ENCODE measurements at regions not wholly inside any gene's neighbourhood (a gene's known extent, or its start where the extent isn't known, plus 50 kb on each side); places are given as distances from the start of the nearest gene placed in this dataset.

DNA sequence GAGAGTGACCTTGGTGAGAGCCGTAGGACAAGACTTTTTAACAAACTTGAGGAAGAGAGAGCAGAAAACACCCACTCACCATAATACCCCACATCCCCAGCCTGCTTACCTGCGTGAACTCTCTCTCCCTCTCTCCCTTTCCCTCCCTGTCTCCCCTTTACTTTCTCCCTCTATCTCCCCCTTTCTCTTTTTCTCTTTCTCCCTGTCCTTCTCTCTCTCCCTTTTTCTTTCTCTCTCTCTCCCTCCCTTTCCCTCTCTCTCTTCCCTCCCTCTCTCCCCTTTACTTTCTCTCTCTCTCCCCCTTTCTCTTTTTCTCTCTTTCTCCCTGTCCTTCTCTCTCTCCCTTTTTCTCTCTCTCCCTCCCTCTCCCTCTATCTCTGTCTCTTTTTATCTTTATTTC lies 464.0 kb upstream of the AUTS2 start:
- peak overlapping the region; percentile 17; the same call in 1 of the 2 replicates for H3K4me3 ChIP-seq (ENCODE audit: insufficient read depth, low read depth, low read length)
- no peak for DNase-seq
- H3K27me3 ChIP-seq (ENCODE audit: control insufficient read depth, insufficient read depth, low read length): peaks cover 2% of the 10 kb centered on the region
- no peaks in the 10 kb centered on the region for H3K36me3 ChIP-seq (replicated peaks; ENCODE audit: control insufficient read depth, insufficient read depth, low read length)

DNA sequence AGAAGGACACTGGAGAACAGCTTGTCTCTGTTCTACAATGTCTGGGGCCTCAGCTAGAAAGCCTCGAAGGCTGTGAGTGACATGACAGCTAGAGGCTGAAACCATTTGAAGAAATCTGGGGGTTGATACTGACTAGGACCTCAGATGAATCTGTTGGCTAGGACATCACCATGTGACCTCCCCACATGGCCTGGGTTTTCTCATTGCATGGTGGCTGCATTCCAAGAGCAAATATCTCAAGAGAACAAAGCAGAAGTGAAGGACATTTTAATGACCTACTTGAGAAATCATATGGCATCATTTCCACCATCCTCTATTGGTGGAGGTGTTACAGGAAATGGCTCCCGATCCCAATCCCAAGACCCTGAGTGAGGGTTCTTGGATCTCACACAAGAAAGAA lies 450.6 kb upstream of the AUTS2 start:
- Histone ChIP-seq H3K36me3 (replicated peaks; ENCODE audit: control insufficient read depth, insufficient read depth, low read length) (no peaks in the 10 kb centered on the region), H3K27me3 (ENCODE audit: control insufficient read depth, insufficient read depth, low read length) (no peaks in the 10 kb centered on the region), H3K4me3 (ENCODE audit: insufficient read depth, low read depth, low read length) (no peak overlapping the region)
- DNase-seq: no peak

DNA sequence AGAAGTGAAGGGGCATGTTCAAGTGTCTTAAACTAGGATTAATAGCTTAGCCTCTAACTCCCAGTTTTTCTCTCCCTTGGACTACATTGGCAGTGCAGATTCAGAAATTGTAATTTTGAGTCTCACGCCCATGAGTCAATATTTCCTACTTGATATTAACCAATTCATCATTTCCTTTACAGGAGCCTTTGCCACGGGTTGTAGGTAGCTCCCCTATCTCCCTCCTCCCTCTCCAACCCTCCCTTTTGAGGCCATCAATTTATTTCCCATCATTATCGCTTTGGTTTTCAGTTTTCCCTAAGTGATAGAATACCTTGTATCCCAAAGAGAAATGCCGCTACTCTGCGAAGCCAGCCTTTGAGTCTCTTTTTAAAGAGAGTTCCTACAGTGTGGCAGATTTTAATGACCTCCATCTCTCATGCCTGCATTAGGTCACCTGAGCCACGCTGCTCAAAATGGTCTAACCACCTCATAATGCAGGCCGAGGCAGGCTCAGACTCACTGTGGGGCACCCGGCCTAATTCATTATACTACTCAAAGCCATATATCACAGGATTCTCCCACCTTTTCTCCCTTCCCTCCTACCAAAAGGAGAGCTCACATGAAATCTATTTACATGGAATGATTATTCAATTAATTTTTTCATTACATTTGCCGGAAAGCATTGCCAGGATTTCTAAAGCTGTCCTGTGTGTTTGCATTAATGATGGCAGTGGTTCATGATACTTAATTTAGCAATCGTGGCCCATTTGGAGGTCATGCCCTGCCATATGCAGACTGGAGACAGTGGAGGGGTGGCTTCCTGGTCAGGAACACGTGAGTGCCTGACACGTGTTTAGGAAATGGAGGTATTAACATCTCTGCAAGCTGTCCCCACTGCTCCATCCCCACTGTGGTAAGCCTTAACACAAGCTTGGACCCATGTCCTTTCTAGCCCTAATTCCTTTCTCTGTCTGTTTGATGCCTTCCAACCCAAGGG lies 448.2 kb upstream of the AUTS2 start:
- H3K27me3 ChIP-seq (ENCODE audit: control insufficient read depth, insufficient read depth, low read length): no peaks in the 10 kb centered on the region
- no peak for DNase-seq
- H3K36me3 ChIP-seq (replicated peaks; ENCODE audit: control insufficient read depth, insufficient read depth, low read length): no peaks in the 10 kb centered on the region
- no peak overlapping the region for H3K4me3 ChIP-seq (ENCODE audit: insufficient read depth, low read depth, low read length)

DNA sequence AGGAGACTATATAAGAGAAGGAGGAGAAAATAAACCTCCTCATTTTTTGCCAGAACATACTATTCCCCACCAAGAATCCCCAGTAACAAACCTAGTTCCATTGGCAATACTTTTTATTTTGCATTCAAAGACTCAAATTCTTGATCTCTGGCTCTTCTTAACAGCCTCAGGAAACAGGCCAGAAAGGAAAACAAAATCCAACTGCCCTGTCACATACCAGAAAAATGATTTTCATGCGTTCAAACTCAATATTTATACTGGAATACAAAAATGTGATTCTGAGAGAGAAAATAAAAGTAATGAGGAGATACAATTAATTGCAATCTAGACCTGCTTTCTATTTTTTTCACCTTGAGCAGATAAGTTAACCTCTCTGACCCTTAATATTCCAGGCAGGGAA lies 435.9 kb upstream of the AUTS2 start:
- Histone ChIP-seq H3K4me3 (ENCODE audit: insufficient read depth, low read depth, low read length) (no peak overlapping the region), H3K36me3 (replicated peaks; ENCODE audit: control insufficient read depth, insufficient read depth, low read length) (no peaks in the 10 kb centered on the region), H3K27me3 (ENCODE audit: control insufficient read depth, insufficient read depth, low read length) (no peaks in the 10 kb centered on the region)
- no peak for DNase-seq

DNA sequence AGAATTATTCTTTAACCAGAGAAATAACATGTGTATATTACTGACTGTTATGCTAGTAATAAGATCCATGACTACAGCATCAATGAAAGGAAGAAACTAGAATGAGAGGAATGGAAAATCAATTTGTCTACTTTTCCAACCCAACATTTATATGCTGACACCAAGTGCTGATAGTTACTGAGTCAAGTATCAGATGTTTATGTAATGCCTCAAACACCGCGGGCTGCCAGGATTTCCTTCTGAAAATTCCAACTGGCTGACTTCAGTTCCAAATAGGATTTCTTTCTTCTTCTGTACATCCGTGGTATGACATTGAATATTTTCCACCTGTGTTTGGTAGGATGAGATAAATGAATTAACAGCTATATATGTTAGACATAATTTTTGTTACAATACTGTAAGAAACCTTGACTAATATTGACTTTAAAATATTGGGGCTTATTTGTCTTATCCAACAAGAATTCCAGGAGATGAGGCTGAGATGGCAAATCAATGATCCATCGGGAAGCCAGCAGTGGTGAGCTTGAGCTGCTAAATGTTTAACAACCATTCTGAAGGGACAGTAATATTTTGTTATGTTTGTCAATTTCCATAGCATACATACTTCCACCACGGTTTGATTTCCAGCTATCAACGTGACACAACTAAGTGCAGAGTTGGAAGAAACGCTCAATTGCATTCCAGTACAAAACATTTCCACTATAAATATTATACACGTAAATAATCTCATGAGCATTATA lies 435.2 kb upstream of the AUTS2 start:
- H3K27me3 ChIP-seq (ENCODE audit: control insufficient read depth, insufficient read depth, low read length): no peaks in the 10 kb centered on the region
- DNase-seq: no peak
- no peaks in the 10 kb centered on the region for H3K36me3 ChIP-seq (replicated peaks; ENCODE audit: control insufficient read depth, insufficient read depth, low read length)
- H3K4me3 ChIP-seq (ENCODE audit: insufficient read depth, low read depth, low read length): no peak overlapping the region

DNA sequence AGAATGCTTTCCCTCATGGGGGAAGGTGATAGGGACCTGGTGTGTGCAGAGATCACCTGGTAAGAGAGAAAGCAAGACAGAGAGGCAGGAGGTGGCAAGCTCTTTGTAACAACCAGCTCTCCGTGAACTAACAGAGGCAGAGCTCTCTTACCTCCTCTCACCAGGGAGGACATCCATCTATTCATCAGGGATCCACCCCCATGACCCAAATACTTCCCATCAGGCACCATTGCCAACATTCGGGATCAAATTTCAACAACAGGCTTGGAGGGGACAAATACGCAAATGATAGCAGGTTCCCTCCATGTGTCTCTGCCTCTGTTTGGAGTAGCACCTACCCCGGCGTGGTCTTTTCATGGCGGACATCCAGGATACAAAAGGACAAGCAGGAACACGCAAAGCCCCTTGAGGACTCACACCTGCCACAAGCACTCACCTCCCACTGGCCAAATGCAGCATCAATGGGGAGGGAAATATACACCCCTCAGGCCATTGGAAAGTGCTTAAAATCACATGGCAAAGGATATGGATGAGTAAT lies 431.2 kb upstream of the AUTS2 start:
- Histone ChIP-seq H3K27me3 (ENCODE audit: control insufficient read depth, insufficient read depth, low read length) (no peaks in the 10 kb centered on the region), H3K36me3 (replicated peaks; ENCODE audit: control insufficient read depth, insufficient read depth, low read length) (no peaks in the 10 kb centered on the region), H3K4me3 (ENCODE audit: insufficient read depth, low read depth, low read length) (no peak overlapping the region)
- peak; percentile 20 for DNase-seq

DNA sequence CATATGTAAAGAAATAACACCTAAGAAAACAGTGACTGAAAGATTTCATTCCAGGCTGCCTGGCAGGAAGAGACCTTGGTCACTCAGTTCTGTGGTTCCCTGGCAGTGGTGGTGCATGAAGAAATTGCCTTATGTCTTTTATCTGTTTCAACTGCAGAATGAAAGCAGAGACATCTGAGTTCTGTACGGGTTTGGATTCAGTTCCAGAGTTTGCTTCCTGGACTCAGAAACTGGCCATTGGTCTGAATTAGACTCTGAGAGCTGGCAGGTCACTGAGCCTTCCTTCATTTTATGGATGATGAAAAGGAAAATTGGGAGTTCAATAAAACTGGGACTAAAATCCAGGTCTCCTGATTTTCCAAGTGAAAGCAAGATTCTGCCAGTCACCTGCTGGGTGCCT lies 428.9 kb upstream of the AUTS2 start:
- H3K36me3 ChIP-seq (replicated peaks; ENCODE audit: control insufficient read depth, insufficient read depth, low read length): no peaks in the 10 kb centered on the region
- no peaks in the 10 kb centered on the region for H3K27me3 ChIP-seq (ENCODE audit: control insufficient read depth, insufficient read depth, low read length)
- no peak for DNase-seq
- H3K4me3 ChIP-seq (ENCODE audit: insufficient read depth, low read depth, low read length): no peak overlapping the region

DNA sequence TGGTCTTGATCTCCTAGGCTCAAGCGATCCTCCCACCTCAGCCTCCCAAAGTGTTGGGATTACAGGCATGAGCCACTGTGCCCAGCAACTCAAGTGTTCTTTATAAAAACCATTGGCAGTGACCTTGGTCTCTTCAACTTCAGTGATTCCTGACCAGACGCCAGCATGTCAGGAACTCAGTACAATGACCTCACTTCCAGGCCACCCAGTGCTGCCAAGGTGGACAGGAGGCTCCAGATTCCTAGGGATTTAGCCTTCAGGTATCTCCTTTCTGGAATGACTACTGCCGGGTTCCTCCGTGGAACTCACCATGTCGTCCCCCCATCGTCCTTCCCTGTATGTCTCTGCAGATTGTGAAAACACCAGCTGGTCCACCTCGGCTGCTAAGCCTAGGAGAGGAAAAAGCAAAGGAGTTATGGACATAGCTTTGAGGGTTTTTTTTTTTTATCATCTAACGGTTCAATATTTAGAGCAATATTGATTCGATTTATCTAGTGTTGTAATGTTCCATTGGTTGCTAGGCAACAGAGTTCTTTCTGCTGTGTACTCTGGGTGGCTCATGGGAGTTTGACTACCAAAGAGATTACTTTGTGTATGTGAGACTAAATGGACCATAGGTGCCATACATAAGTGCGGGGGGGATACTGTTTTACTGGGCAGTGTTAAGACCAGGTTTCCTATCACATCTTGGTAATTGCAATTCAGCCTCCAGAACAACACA lies 425.8 kb upstream of the AUTS2 start:
- DNase-seq: no peak
- H3K36me3 ChIP-seq (replicated peaks; ENCODE audit: control insufficient read depth, insufficient read depth, low read length): no peaks in the 10 kb centered on the region
- no peaks in the 10 kb centered on the region for H3K27me3 ChIP-seq (ENCODE audit: control insufficient read depth, insufficient read depth, low read length)
- H3K4me3 ChIP-seq (ENCODE audit: insufficient read depth, low read depth, low read length): no peak overlapping the region

DNA sequence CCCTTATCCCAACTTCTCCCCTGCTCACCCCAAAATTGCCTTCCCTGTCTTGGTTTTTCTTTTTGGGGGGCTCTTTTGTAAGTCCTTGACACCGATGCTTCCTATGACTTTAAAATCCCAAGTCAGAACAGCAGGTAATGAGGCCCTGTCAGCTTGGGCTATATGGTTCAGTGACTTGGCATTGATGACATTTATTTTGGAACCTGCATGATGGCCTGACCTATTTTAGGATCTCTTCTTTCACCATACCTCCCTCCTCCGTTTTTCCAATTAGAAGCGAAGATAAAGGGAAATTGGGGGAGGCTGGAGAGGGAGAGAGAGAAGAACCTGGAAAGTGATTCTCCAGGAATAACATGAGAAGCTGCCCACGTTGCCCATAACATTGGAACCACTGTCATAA lies 424.9 kb upstream of the AUTS2 start:
- H3K4me3 ChIP-seq (ENCODE audit: insufficient read depth, low read depth, low read length): no peak overlapping the region
- no peak for DNase-seq
- no peaks in the 10 kb centered on the region for H3K36me3 ChIP-seq (replicated peaks; ENCODE audit: control insufficient read depth, insufficient read depth, low read length)
- no peaks in the 10 kb centered on the region for H3K27me3 ChIP-seq (ENCODE audit: control insufficient read depth, insufficient read depth, low read length)

DNA sequence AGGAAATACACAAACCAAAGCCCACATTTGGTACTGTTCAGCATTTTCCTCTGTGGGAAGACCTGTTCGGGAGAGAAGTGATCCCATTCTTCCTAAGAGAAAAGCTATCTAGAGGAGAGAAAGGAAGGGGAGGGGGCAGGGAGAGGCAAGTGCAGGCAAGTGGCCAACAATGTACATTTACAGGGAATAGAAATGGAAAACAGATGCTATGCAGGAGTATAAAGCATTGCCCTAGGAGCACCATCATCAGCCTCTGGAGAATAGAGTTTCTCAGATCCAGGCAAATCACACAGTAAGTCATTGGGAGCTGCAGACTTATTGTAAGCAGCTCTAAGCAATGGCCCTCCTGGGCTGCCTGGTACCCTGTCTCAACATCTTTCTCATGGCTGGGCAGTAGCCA lies 424.4 kb upstream of the AUTS2 start:
- H3K4me3 ChIP-seq (ENCODE audit: insufficient read depth, low read depth, low read length): no peak overlapping the region
- no peak for DNase-seq
- H3K36me3 ChIP-seq (replicated peaks; ENCODE audit: control insufficient read depth, insufficient read depth, low read length): no peaks in the 10 kb centered on the region
- H3K27me3 ChIP-seq (ENCODE audit: control insufficient read depth, insufficient read depth, low read length): no peaks in the 10 kb centered on the region

DNA sequence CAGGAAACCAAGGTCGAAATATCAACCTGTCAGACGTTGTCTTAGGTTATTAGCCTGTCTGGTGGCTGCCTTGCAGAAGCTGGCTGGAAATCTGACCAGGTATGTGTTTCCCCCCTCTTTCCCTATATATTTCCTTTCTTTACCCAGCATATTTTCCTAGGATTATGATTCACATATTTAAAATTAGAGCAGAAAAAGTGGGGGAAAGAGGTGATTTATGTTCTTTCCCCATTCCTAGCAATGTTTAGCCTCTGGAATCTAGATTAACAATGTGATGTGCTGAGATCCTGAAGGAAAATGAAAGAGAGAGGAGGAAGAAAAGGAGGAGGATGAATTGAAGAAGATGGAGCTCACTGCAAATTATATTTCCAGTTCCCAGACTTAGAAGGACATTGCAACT lies 421.4 kb upstream of the AUTS2 start:
- no peaks in the 10 kb centered on the region for H3K27me3 ChIP-seq (ENCODE audit: control insufficient read depth, insufficient read depth, low read length)
- H3K4me3 ChIP-seq (ENCODE audit: insufficient read depth, low read depth, low read length): no peak overlapping the region
- no peak for DNase-seq
- no peaks in the 10 kb centered on the region for H3K36me3 ChIP-seq (replicated peaks; ENCODE audit: control insufficient read depth, insufficient read depth, low read length)

DNA sequence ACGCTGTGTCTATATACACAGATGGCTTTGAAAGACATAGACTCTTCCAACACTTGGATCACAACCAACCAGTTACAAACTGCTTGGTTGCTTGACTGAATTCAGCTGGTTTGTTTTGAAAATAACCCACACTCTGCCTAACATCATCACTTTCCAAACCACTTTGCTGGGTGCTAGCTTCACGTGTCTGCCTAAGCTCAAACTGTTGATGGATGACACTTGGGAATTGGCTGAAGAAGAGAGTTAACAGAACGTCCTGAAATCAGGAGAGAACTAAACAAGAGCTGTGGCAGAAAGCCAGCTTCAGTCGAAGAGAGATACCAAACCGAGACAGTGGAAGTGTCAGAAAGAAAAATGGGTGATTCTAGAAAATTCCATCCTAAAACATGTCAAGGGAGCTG lies 420.8 kb upstream of the AUTS2 start:
- Histone ChIP-seq H3K36me3 (replicated peaks; ENCODE audit: control insufficient read depth, insufficient read depth, low read length) (no peaks in the 10 kb centered on the region), H3K27me3 (ENCODE audit: control insufficient read depth, insufficient read depth, low read length) (no peaks in the 10 kb centered on the region), H3K4me3 (ENCODE audit: insufficient read depth, low read depth, low read length) (no peak overlapping the region)
- DNase-seq: no peak

DNA sequence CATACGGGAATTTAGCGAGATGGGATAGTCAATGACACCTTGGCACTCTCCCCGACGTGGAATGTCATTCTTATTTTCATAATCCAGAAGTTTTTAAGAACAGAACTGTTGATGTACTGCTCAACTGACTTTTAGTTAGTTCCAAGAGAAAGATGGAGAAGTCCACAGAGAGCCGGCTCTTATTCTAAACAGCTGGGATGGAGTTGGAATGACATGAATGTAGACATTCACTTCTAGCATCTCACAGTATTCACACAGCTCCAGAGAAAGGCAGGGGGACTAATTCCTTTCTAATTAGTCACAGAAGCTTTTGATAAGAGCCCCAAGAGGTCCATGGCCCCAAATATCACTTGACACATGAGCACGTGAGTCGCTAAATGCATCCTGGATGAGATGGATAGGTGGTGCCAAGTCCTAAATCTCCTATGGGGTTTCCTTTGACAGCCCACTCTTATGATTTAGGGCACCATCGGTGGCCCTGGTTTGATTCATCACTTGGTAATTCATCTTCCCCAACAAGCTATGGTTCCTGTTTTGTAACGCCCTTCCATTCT lies 420.3 kb upstream of the AUTS2 start:
- H3K36me3 ChIP-seq (replicated peaks; ENCODE audit: control insufficient read depth, insufficient read depth, low read length): no peaks in the 10 kb centered on the region
- no peak for DNase-seq
- H3K4me3 ChIP-seq (ENCODE audit: insufficient read depth, low read depth, low read length): no peak overlapping the region
- H3K27me3 ChIP-seq (ENCODE audit: control insufficient read depth, insufficient read depth, low read length): no peaks in the 10 kb centered on the region

DNA sequence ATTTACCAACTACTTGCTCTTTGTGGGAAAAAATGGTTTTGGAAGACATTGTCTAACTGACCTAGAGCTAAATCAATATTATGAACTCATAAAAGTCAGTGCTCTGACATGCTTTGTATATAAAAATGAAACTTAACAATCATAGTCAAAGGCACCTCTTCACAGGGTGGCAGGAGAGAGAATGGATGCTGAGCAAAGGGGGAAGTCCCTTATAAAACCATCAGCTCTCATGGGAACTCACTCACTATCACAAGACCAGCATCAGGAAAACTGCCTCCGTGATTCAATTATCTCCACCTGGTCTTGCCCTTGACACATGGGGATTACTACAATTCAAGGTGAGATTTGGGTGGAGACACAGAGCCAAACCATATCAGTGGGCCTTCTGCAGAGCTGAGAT lies 417.6 kb upstream of the AUTS2 start:
- Histone ChIP-seq H3K36me3 (replicated peaks; ENCODE audit: control insufficient read depth, insufficient read depth, low read length) (no peaks in the 10 kb centered on the region), H3K4me3 (ENCODE audit: insufficient read depth, low read depth, low read length) (no peak overlapping the region), H3K27me3 (ENCODE audit: control insufficient read depth, insufficient read depth, low read length) (no peaks in the 10 kb centered on the region)
- DNase-seq: no peak
